Fibroblast of villous mesenchyme (primary cell): ENCODE measurements at regions not wholly inside any gene's neighbourhood (a gene's known extent, or its start where the extent isn't known, plus 50 kb on each side); places are given as distances from the start of the nearest gene placed in this dataset.

ENCODE experiments used
- DNase-seq: peaks from one replicate; pipeline ENCODE4 v3.0.0-alpha.2; 2010; ENCODE audit warnings: low read depth
- H3K4me3 ChIP-seq: 2 replicates; pipeline ENCODE4 v1.5.1; 2011; ENCODE audit warnings: low read depth, mild to moderate bottlenecking, low read length
- TF ChIP-seq, protein P1 (sequence below): IDR thresholded peaks from 2 replicates; pipeline ENCODE4 v1.5.1; 2012; ENCODE audit warnings: low read depth, mild to moderate bottlenecking, low read length; ENCODE audit not compliant: insufficient read depth

- no peak for DNase-seq
- H3K4me3 ChIP-seq = no peak overlapping the region
- TF ChIP-seq, protein P1, sequence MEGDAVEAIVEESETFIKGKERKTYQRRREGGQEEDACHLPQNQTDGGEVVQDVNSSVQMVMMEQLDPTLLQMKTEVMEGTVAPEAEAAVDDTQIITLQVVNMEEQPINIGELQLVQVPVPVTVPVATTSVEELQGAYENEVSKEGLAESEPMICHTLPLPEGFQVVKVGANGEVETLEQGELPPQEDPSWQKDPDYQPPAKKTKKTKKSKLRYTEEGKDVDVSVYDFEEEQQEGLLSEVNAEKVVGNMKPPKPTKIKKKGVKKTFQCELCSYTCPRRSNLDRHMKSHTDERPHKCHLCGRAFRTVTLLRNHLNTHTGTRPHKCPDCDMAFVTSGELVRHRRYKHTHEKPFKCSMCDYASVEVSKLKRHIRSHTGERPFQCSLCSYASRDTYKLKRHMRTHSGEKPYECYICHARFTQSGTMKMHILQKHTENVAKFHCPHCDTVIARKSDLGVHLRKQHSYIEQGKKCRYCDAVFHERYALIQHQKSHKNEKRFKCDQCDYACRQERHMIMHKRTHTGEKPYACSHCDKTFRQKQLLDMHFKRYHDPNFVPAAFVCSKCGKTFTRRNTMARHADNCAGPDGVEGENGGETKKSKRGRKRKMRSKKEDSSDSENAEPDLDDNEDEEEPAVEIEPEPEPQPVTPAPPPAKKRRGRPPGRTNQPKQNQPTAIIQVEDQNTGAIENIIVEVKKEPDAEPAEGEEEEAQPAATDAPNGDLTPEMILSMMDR = no peak
Measured at GRCh38 chr7:81245353-81245752, 326.5 kb upstream of the SEMA3C start.

- TF ChIP-seq, protein P1 = no peak
- no peak overlapping the region for H3K4me3 ChIP-seq
- peak; percentile 25 for DNase-seq
Measured at GRCh38 chr7:81244224-81244623, 325.4 kb upstream of the SEMA3C start.

- TF ChIP-seq, protein P1 = no peak
- DNase-seq = no peak
- no peak overlapping the region for H3K4me3 ChIP-seq
Measured at GRCh38 chr7:81236560-81236959, 317.7 kb upstream of the SEMA3C start.

- H3K4me3 ChIP-seq = no peak overlapping the region
- DNase-seq = no peak
- TF ChIP-seq, protein P1 = no peak
Measured at GRCh38 chr7:81235997-81236396, 317.1 kb upstream of the SEMA3C start.

- TF ChIP-seq, protein P1 = no peak
- H3K4me3 ChIP-seq = no peak overlapping the region
- peak; percentile 35 for DNase-seq
Measured at GRCh38 chr7:81234896-81235295, 316.0 kb upstream of the SEMA3C start.

- TF ChIP-seq, protein P1 = no peak
- H3K4me3 ChIP-seq = no peak overlapping the region
- DNase-seq = no peak
Measured at GRCh38 chr7:81233208-81233940, 314.5 kb upstream of the SEMA3C start.

DNA sequence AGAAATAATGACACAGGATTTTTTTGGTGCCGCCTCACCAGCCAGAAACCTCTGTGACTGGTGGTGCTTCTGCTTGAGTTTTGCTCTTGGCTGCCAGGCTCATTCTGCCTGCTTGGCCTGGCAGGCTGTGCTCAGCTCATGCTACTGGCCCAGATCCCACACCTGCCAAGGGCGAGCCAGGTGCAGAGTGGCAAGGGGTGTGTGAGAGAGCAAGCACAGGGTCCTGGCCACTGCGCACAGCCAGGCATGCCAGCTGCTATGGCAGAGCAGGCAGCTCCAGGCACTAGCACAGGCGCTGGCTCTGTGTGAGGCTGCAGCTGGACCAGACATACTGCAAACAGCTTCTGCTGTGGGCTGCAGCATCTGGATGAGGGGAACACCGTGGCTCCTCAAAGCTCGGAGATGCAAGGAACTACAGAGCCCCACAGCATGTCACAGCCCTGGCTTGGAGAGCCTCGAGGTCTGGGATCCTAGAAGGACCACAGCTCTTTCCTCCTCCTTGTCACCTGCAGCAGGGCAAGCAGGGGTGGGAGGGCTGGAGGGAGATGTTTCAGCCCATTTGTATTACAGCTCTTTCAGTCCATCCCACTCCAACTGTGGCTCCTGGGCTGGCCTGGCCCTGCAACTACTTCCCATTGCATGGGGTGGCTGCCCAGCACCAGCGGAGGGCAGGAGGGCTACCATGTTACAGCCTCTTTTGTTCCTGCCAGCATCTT, 313.4 kb upstream of the SEMA3C start:
- TF ChIP-seq, protein P1 = no peak
- no peak overlapping the region for H3K4me3 ChIP-seq
- DNase-seq = no peak
